ENCODE measurements at regions not wholly inside any gene's neighbourhood (a gene's known extent, or its start where the extent isn't known, plus 50 kb on each side); places are given as distances from the start of the nearest gene placed in this dataset.

- no peak for ATAC-seq
- POLR2A ChIA-PET = no interaction called here
- TF ChIP-seq ZBTB21 (CRISPR knock-in tag; IDR thresholded peaks at IDR 0.05; ENCODE audit: borderline replicate concordance) (no peak), ZNF416 (CRISPR knock-in tag; IDR thresholded peaks at IDR 0.05) (no peak), ERG (CRISPR knock-in tag; IDR thresholded peaks at IDR 0.05) (no peak)
- Mint-ChIP-seq H3K27me3 (ENCODE audit: low read depth) (peaks cover 3% of the 10 kb centered on the region; the same call in 1 of the 2 replicates), H3K9me3 (no peaks in the 10 kb centered on the region), H3K4me3 (no peak overlapping the region), H3K27ac (no peak overlapping the region), H3K36me3 (no peaks in the 10 kb centered on the region), H3K4me1 (peaks cover 6% of the 10 kb centered on the region; the same call in 1 of the 2 replicates)
- CTCF ChIA-PET = no interaction called here
- no peak for DNase-seq (ENCODE audit: low spot score)
Measured at GRCh38 chr9:119801311-119801710, 432.1 kb upstream of the BRINP1 start.

GRCh38 chr9:119795395-119795794, 426.2 kb upstream of the BRINP1 start:
- CTCF ChIA-PET = no interaction called here
- no peaks in the 10 kb centered on the region for H3K9me3 Mint-ChIP-seq
- no peak for TF ChIP-seq NFE2L1 (CRISPR knock-in tag; IDR thresholded peaks at IDR 0.05)
- TF ChIP-seq FOXP1 (CRISPR knock-in tag; IDR thresholded peaks at IDR 0.05; ENCODE audit: borderline replicate concordance) = no peak
- TF ChIP-seq ZSCAN18 (CRISPR knock-in tag; IDR thresholded peaks at IDR 0.05) = no peak
- TF ChIP-seq, protein P1, sequence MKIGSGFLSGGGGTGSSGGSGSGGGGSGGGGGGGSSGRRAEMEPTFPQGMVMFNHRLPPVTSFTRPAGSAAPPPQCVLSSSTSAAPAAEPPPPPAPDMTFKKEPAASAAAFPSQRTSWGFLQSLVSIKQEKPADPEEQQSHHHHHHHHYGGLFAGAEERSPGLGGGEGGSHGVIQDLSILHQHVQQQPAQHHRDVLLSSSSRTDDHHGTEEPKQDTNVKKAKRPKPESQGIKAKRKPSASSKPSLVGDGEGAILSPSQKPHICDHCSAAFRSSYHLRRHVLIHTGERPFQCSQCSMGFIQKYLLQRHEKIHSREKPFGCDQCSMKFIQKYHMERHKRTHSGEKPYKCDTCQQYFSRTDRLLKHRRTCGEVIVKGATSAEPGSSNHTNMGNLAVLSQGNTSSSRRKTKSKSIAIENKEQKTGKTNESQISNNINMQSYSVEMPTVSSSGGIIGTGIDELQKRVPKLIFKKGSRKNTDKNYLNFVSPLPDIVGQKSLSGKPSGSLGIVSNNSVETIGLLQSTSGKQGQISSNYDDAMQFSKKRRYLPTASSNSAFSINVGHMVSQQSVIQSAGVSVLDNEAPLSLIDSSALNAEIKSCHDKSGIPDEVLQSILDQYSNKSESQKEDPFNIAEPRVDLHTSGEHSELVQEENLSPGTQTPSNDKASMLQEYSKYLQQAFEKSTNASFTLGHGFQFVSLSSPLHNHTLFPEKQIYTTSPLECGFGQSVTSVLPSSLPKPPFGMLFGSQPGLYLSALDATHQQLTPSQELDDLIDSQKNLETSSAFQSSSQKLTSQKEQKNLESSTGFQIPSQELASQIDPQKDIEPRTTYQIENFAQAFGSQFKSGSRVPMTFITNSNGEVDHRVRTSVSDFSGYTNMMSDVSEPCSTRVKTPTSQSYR (CRISPR knock-in tag; IDR thresholded peaks at IDR 0.05) = no peak
- TF ChIP-seq, protein P2, sequence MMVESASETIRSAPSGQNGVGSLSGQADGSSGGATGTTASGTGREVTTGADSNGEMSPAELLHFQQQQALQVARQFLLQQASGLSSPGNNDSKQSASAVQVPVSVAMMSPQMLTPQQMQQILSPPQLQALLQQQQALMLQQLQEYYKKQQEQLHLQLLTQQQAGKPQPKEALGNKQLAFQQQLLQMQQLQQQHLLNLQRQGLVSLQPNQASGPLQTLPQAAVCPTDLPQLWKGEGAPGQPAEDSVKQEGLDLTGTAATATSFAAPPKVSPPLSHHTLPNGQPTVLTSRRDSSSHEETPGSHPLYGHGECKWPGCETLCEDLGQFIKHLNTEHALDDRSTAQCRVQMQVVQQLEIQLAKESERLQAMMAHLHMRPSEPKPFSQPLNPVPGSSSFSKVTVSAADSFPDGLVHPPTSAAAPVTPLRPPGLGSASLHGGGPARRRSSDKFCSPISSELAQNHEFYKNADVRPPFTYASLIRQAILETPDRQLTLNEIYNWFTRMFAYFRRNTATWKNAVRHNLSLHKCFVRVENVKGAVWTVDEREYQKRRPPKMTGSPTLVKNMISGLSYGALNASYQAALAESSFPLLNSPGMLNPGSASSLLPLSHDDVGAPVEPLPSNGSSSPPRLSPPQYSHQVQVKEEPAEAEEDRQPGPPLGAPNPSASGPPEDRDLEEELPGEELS (CRISPR knock-in tag; IDR thresholded peaks at IDR 0.05) = no peak
- no peak for TF ChIP-seq SP1 (CRISPR knock-in tag; conservative IDR thresholded peaks at IDR 0.05)
- TF ChIP-seq IRF2 (CRISPR knock-in tag; IDR thresholded peaks at IDR 0.05; ENCODE audit: borderline replicate concordance, low read depth) = no peak
- TF ChIP-seq, protein P3, sequence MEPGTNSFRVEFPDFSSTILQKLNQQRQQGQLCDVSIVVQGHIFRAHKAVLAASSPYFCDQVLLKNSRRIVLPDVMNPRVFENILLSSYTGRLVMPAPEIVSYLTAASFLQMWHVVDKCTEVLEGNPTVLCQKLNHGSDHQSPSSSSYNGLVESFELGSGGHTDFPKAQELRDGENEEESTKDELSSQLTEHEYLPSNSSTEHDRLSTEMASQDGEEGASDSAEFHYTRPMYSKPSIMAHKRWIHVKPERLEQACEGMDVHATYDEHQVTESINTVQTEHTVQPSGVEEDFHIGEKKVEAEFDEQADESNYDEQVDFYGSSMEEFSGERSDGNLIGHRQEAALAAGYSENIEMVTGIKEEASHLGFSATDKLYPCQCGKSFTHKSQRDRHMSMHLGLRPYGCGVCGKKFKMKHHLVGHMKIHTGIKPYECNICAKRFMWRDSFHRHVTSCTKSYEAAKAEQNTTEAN (CRISPR knock-in tag; IDR thresholded peaks at IDR 0.05) = no peak
- no peak for TF ChIP-seq ZNF138 (CRISPR knock-in tag; conservative IDR thresholded peaks at IDR 0.05)
- TF ChIP-seq TCF7 (CRISPR knock-in tag; IDR thresholded peaks at IDR 0.05; ENCODE audit: low read depth) = no peak
- TF ChIP-seq, protein P4, sequence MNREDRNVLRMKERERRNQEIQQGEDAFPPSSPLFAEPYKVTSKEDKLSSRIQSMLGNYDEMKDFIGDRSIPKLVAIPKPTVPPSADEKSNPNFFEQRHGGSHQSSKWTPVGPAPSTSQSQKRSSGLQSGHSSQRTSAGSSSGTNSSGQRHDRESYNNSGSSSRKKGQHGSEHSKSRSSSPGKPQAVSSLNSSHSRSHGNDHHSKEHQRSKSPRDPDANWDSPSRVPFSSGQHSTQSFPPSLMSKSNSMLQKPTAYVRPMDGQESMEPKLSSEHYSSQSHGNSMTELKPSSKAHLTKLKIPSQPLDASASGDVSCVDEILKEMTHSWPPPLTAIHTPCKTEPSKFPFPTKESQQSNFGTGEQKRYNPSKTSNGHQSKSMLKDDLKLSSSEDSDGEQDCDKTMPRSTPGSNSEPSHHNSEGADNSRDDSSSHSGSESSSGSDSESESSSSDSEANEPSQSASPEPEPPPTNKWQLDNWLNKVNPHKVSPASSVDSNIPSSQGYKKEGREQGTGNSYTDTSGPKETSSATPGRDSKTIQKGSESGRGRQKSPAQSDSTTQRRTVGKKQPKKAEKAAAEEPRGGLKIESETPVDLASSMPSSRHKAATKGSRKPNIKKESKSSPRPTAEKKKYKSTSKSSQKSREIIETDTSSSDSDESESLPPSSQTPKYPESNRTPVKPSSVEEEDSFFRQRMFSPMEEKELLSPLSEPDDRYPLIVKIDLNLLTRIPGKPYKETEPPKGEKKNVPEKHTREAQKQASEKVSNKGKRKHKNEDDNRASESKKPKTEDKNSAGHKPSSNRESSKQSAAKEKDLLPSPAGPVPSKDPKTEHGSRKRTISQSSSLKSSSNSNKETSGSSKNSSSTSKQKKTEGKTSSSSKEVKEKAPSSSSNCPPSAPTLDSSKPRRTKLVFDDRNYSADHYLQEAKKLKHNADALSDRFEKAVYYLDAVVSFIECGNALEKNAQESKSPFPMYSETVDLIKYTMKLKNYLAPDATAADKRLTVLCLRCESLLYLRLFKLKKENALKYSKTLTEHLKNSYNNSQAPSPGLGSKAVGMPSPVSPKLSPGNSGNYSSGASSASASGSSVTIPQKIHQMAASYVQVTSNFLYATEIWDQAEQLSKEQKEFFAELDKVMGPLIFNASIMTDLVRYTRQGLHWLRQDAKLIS (CRISPR knock-in tag; IDR thresholded peaks at IDR 0.05; ENCODE audit: borderline replicate concordance) = no peak
- no peak for TF ChIP-seq ATF3 (CRISPR knock-in tag; conservative IDR thresholded peaks at IDR 0.05)
- no peak for TF ChIP-seq ZNF263 (CRISPR knock-in tag; IDR thresholded peaks at IDR 0.05; ENCODE audit: low read depth)
- no peak for TF ChIP-seq ZNF396 (CRISPR knock-in tag; IDR thresholded peaks at IDR 0.05; ENCODE audit: borderline replicate concordance)
- no peak for TF ChIP-seq ZNF425 (CRISPR knock-in tag; conservative IDR thresholded peaks at IDR 0.05)
- TF ChIP-seq JAZF1 (CRISPR knock-in tag; IDR thresholded peaks at IDR 0.05) = no peak
- no peak overlapping the region for H3K4me3 Mint-ChIP-seq
- no peak for ATAC-seq
- H3K4me1 Mint-ChIP-seq = no peaks in the 10 kb centered on the region
- no peaks in the 10 kb centered on the region for H3K36me3 Mint-ChIP-seq
- no peak overlapping the region for H3K27ac Mint-ChIP-seq
- POLR2A ChIA-PET = no interaction called here
- DNase-seq (ENCODE audit: low spot score) = no peak
- peaks cover 3% of the 10 kb centered on the region for H3K27me3 Mint-ChIP-seq (ENCODE audit: low read depth)
